Endothelial cell of umbilical vein (primary cell): ENCODE measurements at regions not wholly inside any gene's neighbourhood (a gene's known extent, or its start where the extent isn't known, plus 50 kb on each side); places are given as distances from the start of the nearest gene placed in this dataset.

Experiments
- BruUV-seq: library from RNA; stranded (reverse); fragments of 400-500 nt; replicated peaks from 2 replicates; lab custom pipeline; 2021; lab: Mats Ljungman, UMichigan
- CTCF ChIA-PET: fragments of 300-600, 350-600 bp; sonication (Branson Sonifier 250); formaldehyde crosslinking; loops from one replicate; lab custom pipeline; 2021; ENCODE audit warnings: antibody characterized with exemption, inconsistent platforms; lab: Charles Lee
- POLR2A ChIA-PET: fragments of 300-600, 350-600 bp; sonication (Branson Sonifier 250); formaldehyde crosslinking; loops from one replicate; lab custom pipeline; 2021; ENCODE audit warnings: antibody characterized with exemption, inconsistent platforms; lab: Charles Lee
- DNase-seq: peaks from one replicate; pipeline ENCODE4 v3.0.0-alpha.2; 2011; ENCODE audit warnings: low read depth, low spot score
- FAIRE-seq: peaks from 2 replicates; lab custom pipeline; 2011; peaks lifted over from hg19 to GRCh38; lab: Jason Lieb, UNC
- H2AFZ ChIP-seq: 2 replicates; pipeline ENCODE4 v1.6.0; 2012; ENCODE audit warnings: low read depth, low read length, control low read depth, inconsistent platforms
- H3K27ac ChIP-seq: 2 replicates; pipeline ENCODE4 v1.5.1; 2011; ENCODE audit warnings: low read depth, mild to moderate bottlenecking, control low read depth, low read length, moderate library complexity; ENCODE audit not compliant: insufficient read depth
- H3K27me3 ChIP-seq, 2 experiments: 2 replicates each; pipeline versions ENCODE4 v1.6.0 to v1.6.1; 2011; ENCODE audit warnings: low read length in 2 of 2, mixed read lengths in 1 of 2; ENCODE audit not compliant: control insufficient read depth in 2 of 2, insufficient read depth in 2 of 2
- H3K36me3 ChIP-seq, 2 experiments: 2 replicates in 1 of 2; 3 replicates in 1 of 2; pipeline ENCODE4 v1.5.1; 2011; ENCODE audit warnings: low read length in 2 of 2, mild to moderate bottlenecking in 1 of 2, moderate library complexity in 1 of 2; ENCODE audit not compliant: control insufficient read depth in 2 of 2, insufficient read depth in 2 of 2; ENCODE audit errors: extremely low read depth in 1 of 2
- H3K4me1 ChIP-seq: 3 replicates; pipeline ENCODE4 v1.5.1; 2011; ENCODE audit warnings: mild to moderate bottlenecking, low read length; ENCODE audit not compliant: control insufficient read depth, insufficient read depth; ENCODE audit errors: extremely low read depth
- H3K4me2 ChIP-seq: 2 replicates; pipeline ENCODE4 v1.6.1; 2011; ENCODE audit warnings: low read length, control low read depth, mixed read lengths; ENCODE audit not compliant: insufficient read depth
- H3K4me3 ChIP-seq, 3 experiments: fragments of 200-600 bp in 1 of 3; sonication (generic), shearing (Covaris generic) in 1 of 3; replicated peaks in 1 of 3; 2 replicates each; pipeline ENCODE4 v1.5.1; 2011 to 2016; ENCODE audit warnings: control low read depth in 3 of 3, low read length in 3 of 3, mild to moderate bottlenecking in 2 of 3, inconsistent platforms in 1 of 3, low read depth in 1 of 3, moderate library complexity in 1 of 3; ENCODE audit not compliant: insufficient read depth in 1 of 3
- H3K79me2 ChIP-seq: 2 replicates; pipeline ENCODE4 v1.6.0; 2012; ENCODE audit warnings: low read length, inconsistent platforms; ENCODE audit not compliant: control insufficient read depth, insufficient read depth
- H3K9ac ChIP-seq: replicated peaks from 2 replicates; pipeline ENCODE3; 2011; ENCODE audit warnings: low read length, control low read depth; ENCODE audit not compliant: insufficient read depth; ENCODE audit errors: extremely low read depth
- H3K9me1 ChIP-seq: replicated peaks from 3 replicates; pipeline ENCODE4 v1.6.0; 2011; ENCODE audit warnings: mild to moderate bottlenecking, low read length; ENCODE audit not compliant: control insufficient read depth, insufficient read depth; ENCODE audit errors: extremely low read depth
- H3K9me3 ChIP-seq: replicated peaks from 2 replicates; pipeline ENCODE4 v1.5.1; 2012; ENCODE audit warnings: low read length, inconsistent platforms; ENCODE audit not compliant: control insufficient read depth, insufficient read depth
- H4K20me1 ChIP-seq: replicated peaks from 2 replicates; pipeline ENCODE3; 2011; ENCODE audit warnings: mild to moderate bottlenecking, low read length; ENCODE audit not compliant: control insufficient read depth, insufficient read depth; ENCODE audit errors: extremely low read depth
- FOS ChIP-seq: IDR thresholded peaks from 2 replicates; pipeline ENCODE4 v1.6.1; 2011; ENCODE audit warnings: mild to moderate bottlenecking, low read length, moderate library complexity, borderline replicate concordance; ENCODE audit not compliant: insufficient read depth
- GATA2 ChIP-seq: IDR thresholded peaks from 2 replicates; pipeline ENCODE4 v1.7.0; 2011; ENCODE audit warnings: low read depth, mild to moderate bottlenecking, moderate library complexity, mixed read lengths, low read length; ENCODE audit not compliant: insufficient read length, insufficient read depth
- POLR2A ChIP-seq: IDR thresholded peaks from 2 replicates; pipeline ENCODE4 v1.6.1; 2012; ENCODE audit warnings: low read depth, mild to moderate bottlenecking, control low read depth, low read length
- POLR2AphosphoS5 ChIP-seq: IDR thresholded peaks from 2 replicates; pipeline ENCODE4 v1.6.1; 2012; ENCODE audit warnings: low read depth, mild to moderate bottlenecking, control low read depth, low read length, moderate library complexity; ENCODE audit not compliant: insufficient read depth
- dilution Hi-C: fragments of 300-500 bp; cut with MboI; formaldehyde crosslinking; loops from one replicate; pipeline ENCODE4 v1.15.0; 2019; ENCODE audit warnings: low sequenced_read_pairs; ENCODE audit not compliant: extremely low pct_ligation_motif_present
- intact Hi-C: fragments of 100-400 bp; cut with micrococcal nuclease; formaldehyde crosslinking; loops from one replicate; pipeline ENCODE4 v1.10.0; 2022
- TF ChIP-seq, protein P1 (sequence below), 2 donors: IDR thresholded peaks; 1 replicate in 1 of 2; 2 replicates in 1 of 2; pipeline ENCODE4 v1.5.1; 2011; ENCODE audit warnings: low read length in 2 of 2, mild to moderate bottlenecking in 2 of 2, moderate library complexity in 2 of 2, control low read depth in 1 of 2, inconsistent platforms in 1 of 2, low read depth in 1 of 2; ENCODE audit not compliant: insufficient read depth in 1 of 2; ENCODE audit errors: extremely low read depth in 1 of 2

DNA sequence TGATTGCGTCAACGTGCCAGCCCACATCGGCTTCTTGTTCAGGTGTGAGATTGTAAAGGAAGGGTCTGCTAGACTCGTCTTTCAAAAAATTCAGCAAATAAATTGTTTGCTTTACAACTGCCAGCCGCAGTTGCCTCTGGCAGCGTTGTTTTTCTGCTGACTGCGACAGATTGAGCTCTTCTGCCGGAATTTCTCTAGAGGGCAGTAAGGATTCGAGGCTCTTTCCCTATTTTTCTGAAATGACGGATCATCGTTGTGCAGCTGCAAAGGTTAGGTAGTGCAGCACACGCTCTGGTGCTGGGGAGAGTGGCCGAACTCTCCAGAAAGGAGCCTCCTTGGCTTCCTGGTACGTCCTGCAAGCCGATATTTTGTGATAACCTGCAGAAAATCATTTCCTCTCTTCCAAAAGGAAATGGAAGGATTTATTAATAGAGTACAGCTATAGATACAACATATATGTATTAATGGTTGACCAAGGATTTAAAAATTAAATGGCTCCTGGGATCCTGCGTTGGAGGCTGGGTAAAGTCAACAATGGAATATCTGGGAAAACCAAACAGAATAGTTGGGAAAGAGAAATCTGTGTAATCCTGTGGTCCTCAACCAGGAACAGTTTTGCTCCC lies 121.9 kb upstream of the ZFP64 start:
- Histone ChIP-seq H3K4me1 (no peaks in the 10 kb centered on the region), H3K9me1 (no peaks in the 10 kb centered on the region), H3K27me3 (no peaks in the 10 kb centered on the region), H3K4me2 (no peak overlapping the region), H2AFZ (no peak overlapping the region), H3K79me2 (no peaks in the 10 kb centered on the region), H3K4me3 (no peak overlapping the region), H3K27ac (no peak overlapping the region), H3K9ac (no peak overlapping the region), H3K36me3 (no peaks in the 10 kb centered on the region), H3K9me3 (no peaks in the 10 kb centered on the region), H4K20me1 (no peaks in the 10 kb centered on the region)
- no TSS peak for BruUV-seq
- FAIRE-seq (peak; percentile 78), DNase-seq (peak; percentile 54)
- intact Hi-C loops, result loop anchor here (2.0 kb wide), 3 partner anchors 71 to 1629 kb away; no protein-coding TSS in a partner anchor
- POLR2A ChIA-PET, result interaction anchor here (1.0 kb wide), 1 partner anchor 177 kb away, joined by 3 read pairs; no protein-coding TSS in a partner anchor
- TF ChIP-seq GATA2 (no peak), FOS (no peak), POLR2AphosphoS5 (no peak), POLR2A (no peak)
- TF ChIP-seq, protein P1, sequence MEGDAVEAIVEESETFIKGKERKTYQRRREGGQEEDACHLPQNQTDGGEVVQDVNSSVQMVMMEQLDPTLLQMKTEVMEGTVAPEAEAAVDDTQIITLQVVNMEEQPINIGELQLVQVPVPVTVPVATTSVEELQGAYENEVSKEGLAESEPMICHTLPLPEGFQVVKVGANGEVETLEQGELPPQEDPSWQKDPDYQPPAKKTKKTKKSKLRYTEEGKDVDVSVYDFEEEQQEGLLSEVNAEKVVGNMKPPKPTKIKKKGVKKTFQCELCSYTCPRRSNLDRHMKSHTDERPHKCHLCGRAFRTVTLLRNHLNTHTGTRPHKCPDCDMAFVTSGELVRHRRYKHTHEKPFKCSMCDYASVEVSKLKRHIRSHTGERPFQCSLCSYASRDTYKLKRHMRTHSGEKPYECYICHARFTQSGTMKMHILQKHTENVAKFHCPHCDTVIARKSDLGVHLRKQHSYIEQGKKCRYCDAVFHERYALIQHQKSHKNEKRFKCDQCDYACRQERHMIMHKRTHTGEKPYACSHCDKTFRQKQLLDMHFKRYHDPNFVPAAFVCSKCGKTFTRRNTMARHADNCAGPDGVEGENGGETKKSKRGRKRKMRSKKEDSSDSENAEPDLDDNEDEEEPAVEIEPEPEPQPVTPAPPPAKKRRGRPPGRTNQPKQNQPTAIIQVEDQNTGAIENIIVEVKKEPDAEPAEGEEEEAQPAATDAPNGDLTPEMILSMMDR (IDR thresholded peaks at IDR 0.05; ENCODE audit: extremely low read depth in 1 of 2, insufficient read depth in 1 of 2, low read depth in 1 of 2, low read length in 2 of 2), result peak; percentile 22 to 54
- CTCF ChIA-PET, result interaction anchor here (0.6 to 5.7 kb wide), 39 partner anchors 9 to 1886 kb away, joined by 3 to 173 read pairs (median 5); partner anchors contain the start of gene ZFP64
- dilution Hi-C loops, result no loop called here
